HFFc6 (cell line): ENCODE measurements at regions not wholly inside any gene's neighbourhood (a gene's known extent, or its start where the extent isn't known, plus 50 kb on each side); places are given as distances from the start of the nearest gene placed in this dataset.

Experiments used
- DNase-seq: peaks from one replicate; pipeline ENCODE4 v3.0.0-alpha.2; 2018
- H3K27ac Mint-ChIP-seq: 2 replicates; pipeline ENCODE4 v1.8.0; 2020; ENCODE audit warnings: mild to moderate bottlenecking, mixed read lengths
- H3K27me3 Mint-ChIP-seq: 2 replicates; pipeline ENCODE4 v1.8.0; 2021; ENCODE audit warnings: mild to moderate bottlenecking, moderate library complexity, mixed read lengths; ENCODE audit not compliant: insufficient read depth
- H3K36me3 Mint-ChIP-seq: 2 replicates; pipeline ENCODE4 v1.8.0; 2021; ENCODE audit warnings: low read depth, mixed read lengths
- H3K4me1 Mint-ChIP-seq: 2 replicates; pipeline ENCODE4 v1.8.0; 2020; ENCODE audit warnings: low read depth, mixed read lengths
- H3K4me3 Mint-ChIP-seq: 2 replicates; pipeline ENCODE4 v1.8.0; 2020; ENCODE audit warnings: mild to moderate bottlenecking, moderate library complexity, mixed read lengths
- H3K9me3 Mint-ChIP-seq: 2 replicates; pipeline ENCODE4 v1.8.0; 2020; ENCODE audit warnings: mild to moderate bottlenecking, mixed read lengths
- CTCF ChIP-seq: fragments of 200-600 bp; sonication (generic); IDR thresholded peaks from 2 replicates; pipeline ENCODE4 v1.5.0; 2021; ENCODE audit warnings: antibody characterized with exemption, mild to moderate bottlenecking

- Mint-ChIP-seq H3K9me3 (peaks cover 9% of the 10 kb centered on the region; the same call in 1 of the 2 replicates), H3K4me3 (no peak overlapping the region), H3K27me3 (peaks cover 1% of the 10 kb centered on the region; the same call in 1 of the 2 replicates)
Measured at GRCh38 chr1:219460081-219460895, 152.6 kb downstream of the ZC3H11B start.

GRCh38 chr1:219459351-219460080, 153.4 kb downstream of the ZC3H11B start:
- DNase-seq = no peak
- no peaks in the 10 kb centered on the region for H3K36me3 Mint-ChIP-seq
- H3K4me1 Mint-ChIP-seq = peaks cover 25% of the 10 kb centered on the region; the same call in 1 of the 2 replicates
- no peak overlapping the region for H3K4me3 Mint-ChIP-seq
- H3K9me3 Mint-ChIP-seq = peaks cover 9% of the 10 kb centered on the region; the same call in 1 of the 2 replicates
- no peak for TF ChIP-seq CTCF
- no peak overlapping the region; the same call in 1 of the 2 replicates for H3K27ac Mint-ChIP-seq
- peaks cover 1% of the 10 kb centered on the region; the same call in 1 of the 2 replicates for H3K27me3 Mint-ChIP-seq

More at GRCh38 chr1:219460081-219460895, 152.6 kb downstream of the ZC3H11B start:
- TF ChIP-seq CTCF = no peak
- no peak for DNase-seq
- Mint-ChIP-seq H3K4me1 (peaks cover 25% of the 10 kb centered on the region; the same call in 1 of the 2 replicates), H3K27ac (peak overlapping the region; percentile 4; the same call in 1 of the 2 replicates), H3K36me3 (no peaks in the 10 kb centered on the region)

- no peak for TF ChIP-seq CTCF
- Mint-ChIP-seq H3K4me3 (no peak overlapping the region), H3K36me3 (no peaks in the 10 kb centered on the region), H3K27me3 (peaks cover 2% of the 10 kb centered on the region; the same call in 1 of the 2 replicates), H3K4me1 (peaks cover 17% of the 10 kb centered on the region; the same call in 1 of the 2 replicates), H3K9me3 (no peaks in the 10 kb centered on the region; the same call in 1 of the 2 replicates), H3K27ac (no peak overlapping the region)
- DNase-seq = no peak
Measured at GRCh38 chr1:219446288-219446687, 166.6 kb downstream of the ZC3H11B start.

- DNase-seq = no peak
- Mint-ChIP-seq H3K9me3 (peaks cover 1% of the 10 kb centered on the region; the same call in 1 of the 2 replicates), H3K4me1 (peaks cover 17% of the 10 kb centered on the region; the same call in 1 of the 2 replicates), H3K27ac (no peak overlapping the region), H3K27me3 (peaks cover 2% of the 10 kb centered on the region; the same call in 1 of the 2 replicates), H3K36me3 (no peaks in the 10 kb centered on the region), H3K4me3 (no peak overlapping the region)
- TF ChIP-seq CTCF = no peak
Measured at GRCh38 chr1:219445864-219446263, 167.0 kb downstream of the ZC3H11B start.

- peaks cover 17% of the 10 kb centered on the region; the same call in 1 of the 2 replicates for H3K4me1 Mint-ChIP-seq
- H3K36me3 Mint-ChIP-seq = no peaks in the 10 kb centered on the region
- no peak overlapping the region for H3K27ac Mint-ChIP-seq
- no peak overlapping the region for H3K4me3 Mint-ChIP-seq
- H3K9me3 Mint-ChIP-seq = peaks cover 4% of the 10 kb centered on the region; the same call in 1 of the 2 replicates
- TF ChIP-seq CTCF = no peak
- no peak for DNase-seq
- no peaks in the 10 kb centered on the region for H3K27me3 Mint-ChIP-seq
Measured at GRCh38 chr1:219444474-219444873, 168.4 kb downstream of the ZC3H11B start.
